DND-41 (cell line): ENCODE measurements at regions not wholly inside any gene's neighbourhood (a gene's known extent, or its start where the extent isn't known, plus 50 kb on each side); places are given as distances from the start of the nearest gene placed in this dataset.
"Not testable (repeated sequence)": the region's sequence is repeated elsewhere in the genome, so short reads cannot be mapped to it uniquely, and the experiment has no call there.

Experiments
- EZH2 ChIP-seq: IDR thresholded peaks from 3 replicates; pipeline ENCODE4 v1.6.1; 2012; ENCODE audit warnings: borderline replicate concordance, low read depth, mild to moderate bottlenecking, moderate library complexity, low read length, inconsistent platforms; ENCODE audit not compliant: severe bottlenecking
- TF ChIP-seq, protein P1 (sequence below): IDR thresholded peaks from 2 replicates; pipeline ENCODE4 v1.5.1; 2012; ENCODE audit warnings: borderline replicate concordance, low read length, moderate library complexity, mild to moderate bottlenecking; ENCODE audit not compliant: poor library complexity, severe bottlenecking; ENCODE audit errors: extremely low read depth

DNA sequence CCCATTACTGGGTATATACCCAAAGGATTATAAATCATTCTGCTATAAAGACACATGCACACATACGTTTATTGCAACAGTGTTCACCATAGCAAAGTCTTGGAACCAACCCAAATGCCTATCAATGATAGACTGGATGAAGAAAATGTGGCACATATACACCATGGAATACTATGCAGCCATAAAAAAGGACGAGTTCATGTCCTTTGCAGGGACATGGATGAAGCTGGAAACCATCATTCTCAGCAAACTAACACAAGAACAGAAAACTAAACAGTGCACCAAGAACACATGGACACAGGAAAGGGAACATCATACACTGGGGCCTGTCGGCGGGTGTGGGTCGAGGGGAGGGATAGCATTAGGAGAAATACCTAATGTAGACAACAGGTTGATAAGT is 65.5 kb upstream of the TEAD1 start:
- TF ChIP-seq, protein P1, sequence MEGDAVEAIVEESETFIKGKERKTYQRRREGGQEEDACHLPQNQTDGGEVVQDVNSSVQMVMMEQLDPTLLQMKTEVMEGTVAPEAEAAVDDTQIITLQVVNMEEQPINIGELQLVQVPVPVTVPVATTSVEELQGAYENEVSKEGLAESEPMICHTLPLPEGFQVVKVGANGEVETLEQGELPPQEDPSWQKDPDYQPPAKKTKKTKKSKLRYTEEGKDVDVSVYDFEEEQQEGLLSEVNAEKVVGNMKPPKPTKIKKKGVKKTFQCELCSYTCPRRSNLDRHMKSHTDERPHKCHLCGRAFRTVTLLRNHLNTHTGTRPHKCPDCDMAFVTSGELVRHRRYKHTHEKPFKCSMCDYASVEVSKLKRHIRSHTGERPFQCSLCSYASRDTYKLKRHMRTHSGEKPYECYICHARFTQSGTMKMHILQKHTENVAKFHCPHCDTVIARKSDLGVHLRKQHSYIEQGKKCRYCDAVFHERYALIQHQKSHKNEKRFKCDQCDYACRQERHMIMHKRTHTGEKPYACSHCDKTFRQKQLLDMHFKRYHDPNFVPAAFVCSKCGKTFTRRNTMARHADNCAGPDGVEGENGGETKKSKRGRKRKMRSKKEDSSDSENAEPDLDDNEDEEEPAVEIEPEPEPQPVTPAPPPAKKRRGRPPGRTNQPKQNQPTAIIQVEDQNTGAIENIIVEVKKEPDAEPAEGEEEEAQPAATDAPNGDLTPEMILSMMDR, result not testable (repeated sequence)
- TF ChIP-seq EZH2, result not testable (repeated sequence)
